ENCODE measurements at regions not wholly inside any gene's neighbourhood (a gene's known extent, or its start where the extent isn't known, plus 50 kb on each side); places are given as distances from the start of the nearest gene placed in this dataset.
"Not testable (repeated sequence)": the region's sequence is repeated elsewhere in the genome, so short reads cannot be mapped to it uniquely, and the experiment has no call there.

GRCh38 chrX:27136325-27136724, 326.8 kb downstream of the PPP4R3C start:
- no peak for DNase-seq
- no peak overlapping the region for H3K4me3 ChIP-seq
- H3K36me3 ChIP-seq, result no peaks in the 10 kb centered on the region
- H3K27me3 ChIP-seq, result no peaks in the 10 kb centered on the region
- WGBS (ENCODE audit: insufficient coverage, low coverage, low lambda C conversion rate, missing lambda C conversion rate), result 9% methylated on average over 1 of the region's 1 CpG
- intact Hi-C loops (cut with DNase I), result no loop called here
- H3K9me3 ChIP-seq, result no peaks in the 10 kb centered on the region
- H3K27ac ChIP-seq, result no peak overlapping the region
- no peaks in the 10 kb centered on the region for H3K4me1 ChIP-seq
- TF ChIP-seq, protein P1, sequence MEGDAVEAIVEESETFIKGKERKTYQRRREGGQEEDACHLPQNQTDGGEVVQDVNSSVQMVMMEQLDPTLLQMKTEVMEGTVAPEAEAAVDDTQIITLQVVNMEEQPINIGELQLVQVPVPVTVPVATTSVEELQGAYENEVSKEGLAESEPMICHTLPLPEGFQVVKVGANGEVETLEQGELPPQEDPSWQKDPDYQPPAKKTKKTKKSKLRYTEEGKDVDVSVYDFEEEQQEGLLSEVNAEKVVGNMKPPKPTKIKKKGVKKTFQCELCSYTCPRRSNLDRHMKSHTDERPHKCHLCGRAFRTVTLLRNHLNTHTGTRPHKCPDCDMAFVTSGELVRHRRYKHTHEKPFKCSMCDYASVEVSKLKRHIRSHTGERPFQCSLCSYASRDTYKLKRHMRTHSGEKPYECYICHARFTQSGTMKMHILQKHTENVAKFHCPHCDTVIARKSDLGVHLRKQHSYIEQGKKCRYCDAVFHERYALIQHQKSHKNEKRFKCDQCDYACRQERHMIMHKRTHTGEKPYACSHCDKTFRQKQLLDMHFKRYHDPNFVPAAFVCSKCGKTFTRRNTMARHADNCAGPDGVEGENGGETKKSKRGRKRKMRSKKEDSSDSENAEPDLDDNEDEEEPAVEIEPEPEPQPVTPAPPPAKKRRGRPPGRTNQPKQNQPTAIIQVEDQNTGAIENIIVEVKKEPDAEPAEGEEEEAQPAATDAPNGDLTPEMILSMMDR (IDR thresholded peaks at IDR 0.05), result no peak
- no peak for TF ChIP-seq POLR2A (IDR thresholded peaks at IDR 0.05)
- no peak for ATAC-seq

DNA sequence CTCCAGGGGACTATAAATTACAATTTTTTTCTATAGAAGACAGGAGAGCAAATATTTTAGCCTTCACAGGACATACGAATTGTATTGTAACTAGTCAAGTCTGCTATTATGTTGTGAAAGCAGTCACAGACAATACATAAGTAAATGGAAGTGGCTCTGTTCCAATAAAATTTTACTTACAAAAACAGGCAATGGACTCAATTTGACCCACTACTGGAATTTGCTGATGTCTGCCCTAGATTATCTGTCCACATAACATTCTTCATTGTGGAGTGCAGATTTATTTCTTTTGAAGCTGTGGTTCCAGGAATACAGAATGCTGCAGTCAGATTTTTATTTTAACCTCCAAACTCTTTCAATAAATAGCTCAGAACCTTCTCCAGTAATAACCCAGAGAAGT, 330.3 kb downstream of the PPP4R3C start:
- H3K27ac ChIP-seq, result no peak overlapping the region
- H3K4me1 ChIP-seq, result no peaks in the 10 kb centered on the region
- H3K27me3 ChIP-seq, result no peaks in the 10 kb centered on the region
- H3K4me3 ChIP-seq, result no peak overlapping the region
- 41% methylated on average over 1 of the region's 1 CpG for WGBS (ENCODE audit: insufficient coverage, low coverage, low lambda C conversion rate, missing lambda C conversion rate)
- H3K9me3 ChIP-seq, result no peaks in the 10 kb centered on the region
- ATAC-seq (peak in 1 of 4 donors; percentile 11), DNase-seq (no peak)
- intact Hi-C loops (cut with DNase I), result no loop called here
- TF ChIP-seq, protein P1 (IDR thresholded peaks at IDR 0.05), result no peak
- TF ChIP-seq POLR2A (IDR thresholded peaks at IDR 0.05), result no peak
- H3K36me3 ChIP-seq, result no peaks in the 10 kb centered on the region

GRCh38 chrX:27087176-27087575, 376.0 kb downstream of the PPP4R3C start:
- H3K36me3 ChIP-seq; H3K4me3 ChIP-seq; H3K27me3 ChIP-seq; H3K27ac ChIP-seq; H3K9me3 ChIP-seq; intact Hi-C loops (cut with DNase I); ATAC-seq; DNase-seq; H3K4me1 ChIP-seq: not testable (repeated sequence)
- 52% methylated on average over 10 of the region's 11 CpGs for WGBS (ENCODE audit: insufficient coverage, low coverage, low lambda C conversion rate, missing lambda C conversion rate)

DNA sequence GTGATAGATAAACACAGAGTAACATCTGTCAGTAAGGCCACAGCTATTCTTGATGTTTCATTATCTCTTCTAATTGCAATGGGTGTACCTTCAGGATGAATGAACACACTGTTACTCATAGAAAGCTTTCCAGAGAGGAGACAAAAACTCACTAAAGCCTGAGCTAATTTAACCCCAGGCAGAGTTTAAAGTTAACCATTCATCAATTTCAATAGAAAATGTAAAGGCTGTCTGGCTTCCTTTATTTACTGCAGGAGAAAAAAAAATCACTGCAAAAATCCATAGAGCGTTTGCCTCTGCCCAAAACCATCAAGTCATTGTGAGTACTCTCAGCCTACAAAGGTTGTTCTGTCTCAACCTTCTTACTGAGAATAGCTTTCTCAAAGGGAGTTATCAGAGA, 376.9 kb downstream of the PPP4R3C start:
- intact Hi-C loops (cut with DNase I), result no loop called here
- no peaks in the 10 kb centered on the region for H3K27me3 ChIP-seq
- H3K4me1 ChIP-seq, result no peaks in the 10 kb centered on the region
- no peaks in the 10 kb centered on the region for H3K36me3 ChIP-seq
- no peaks in the 10 kb centered on the region for H3K9me3 ChIP-seq
- DNase-seq (no peak), ATAC-seq (no peak)
- H3K27ac ChIP-seq, result no peak overlapping the region
- no peak for TF ChIP-seq POLR2A (IDR thresholded peaks at IDR 0.05)
- TF ChIP-seq, protein P1 (IDR thresholded peaks at IDR 0.05), result no peak
- 59% methylated on average over 1 of the region's 1 CpG for WGBS (ENCODE audit: insufficient coverage, low coverage, low lambda C conversion rate, missing lambda C conversion rate)
- H3K4me3 ChIP-seq, result no peak overlapping the region

- H3K27me3 ChIP-seq, result no peaks in the 10 kb centered on the region
- no peak for DNase-seq
- no peaks in the 10 kb centered on the region for H3K9me3 ChIP-seq
- no peak overlapping the region for H3K27ac ChIP-seq
- no peak for TF ChIP-seq POLR2A (IDR thresholded peaks at IDR 0.05)
- TF ChIP-seq, protein P1 (IDR thresholded peaks at IDR 0.05), result no peak
- no peaks in the 10 kb centered on the region for H3K36me3 ChIP-seq
- no peak overlapping the region for H3K4me3 ChIP-seq
- no peaks in the 10 kb centered on the region for H3K4me1 ChIP-seq
- 34% methylated on average over 4 of the region's 4 CpGs for WGBS (ENCODE audit: insufficient coverage, low coverage, low lambda C conversion rate, missing lambda C conversion rate)
- no peak for ATAC-seq
- intact Hi-C loops (cut with DNase I), result no loop called here
Measured at GRCh38 chrX:27085346-27085745, 377.8 kb downstream of the PPP4R3C start.
